Stomach smooth muscle (tissue), 2 donors: ENCODE measurements at regions not wholly inside any gene's neighbourhood (a gene's known extent, or its start where the extent isn't known, plus 50 kb on each side); places are given as distances from the start of the nearest gene placed in this dataset.

Experiments
- H3K27ac ChIP-seq: one replicate; pipeline ENCODE4 v1.7.0; 2013; ENCODE audit warnings: mild to moderate bottlenecking, low read length, inconsistent platforms
- H3K27me3 ChIP-seq, 2 donors: one replicate each; pipeline ENCODE4 v1.7.0; 2013; ENCODE audit warnings: low read length in 2 of 2; ENCODE audit not compliant: insufficient read depth in 2 of 2, control insufficient read depth in 1 of 2
- H3K36me3 ChIP-seq, 2 donors: one replicate each; pipeline ENCODE4 v1.7.0; 2013; ENCODE audit warnings: low read length in 2 of 2; ENCODE audit not compliant: control insufficient read depth in 2 of 2, insufficient read depth in 2 of 2
- H3K4me1 ChIP-seq: one replicate; pipeline ENCODE4 v1.7.0; 2013; ENCODE audit warnings: low read length; ENCODE audit not compliant: control insufficient read depth, insufficient read depth
- H3K4me3 ChIP-seq, 2 donors: one replicate each; pipeline ENCODE4 v1.7.0; 2013; ENCODE audit warnings: low read length in 2 of 2
- H3K9ac ChIP-seq, 2 donors: one replicate each; pipeline ENCODE4 v1.7.0; 2013; ENCODE audit warnings: low read length in 2 of 2, mild to moderate bottlenecking in 1 of 2
- H3K9me3 ChIP-seq, 2 donors: one replicate each; pipeline ENCODE4 v1.7.0; 2013; ENCODE audit warnings: low read length in 2 of 2; ENCODE audit not compliant: control insufficient read depth in 2 of 2
- donor health status: healthy.
- donor health status: Pancreatic carcinoma.

- Histone ChIP-seq H3K9me3 (no peaks in the 10 kb centered on the region), H3K36me3 (no peaks in the 10 kb centered on the region), H3K4me1 (peaks cover 15% of the 10 kb centered on the region), H3K9ac (no peak overlapping the region), H3K27me3 (no peaks in the 10 kb centered on the region), H3K4me3 (no peak overlapping the region), H3K27ac (no peak overlapping the region)
These were observed 103.8 kb upstream of the ARMC2 start for GRCh38 chr6:108744244-108744972.

- H3K27ac ChIP-seq: no peak overlapping the region
These were observed 103.2 kb upstream of the ARMC2 start for GRCh38 chr6:108744996-108745395.

GRCh38 chr6:108745664-108746336 lies 102.4 kb upstream of the ARMC2 start:
- no peak overlapping the region for H3K9ac ChIP-seq

More at GRCh38 chr6:108744996-108745395, 103.2 kb upstream of the ARMC2 start:
- H3K36me3 ChIP-seq: no peaks in the 10 kb centered on the region
- H3K27me3 ChIP-seq: no peaks in the 10 kb centered on the region
- no peak overlapping the region for H3K4me3 ChIP-seq
- no peak overlapping the region for H3K9ac ChIP-seq
- no peaks in the 10 kb centered on the region for H3K9me3 ChIP-seq
- H3K4me1 ChIP-seq: peaks cover 15% of the 10 kb centered on the region

GRCh38 chr6:108746366-108746765 lies 101.9 kb upstream of the ARMC2 start:
- no peaks in the 10 kb centered on the region for H3K36me3 ChIP-seq
- H3K4me3 ChIP-seq: no peak overlapping the region
- H3K9ac ChIP-seq: no peak overlapping the region
- no peaks in the 10 kb centered on the region for H3K27me3 ChIP-seq
- H3K9me3 ChIP-seq: no peaks in the 10 kb centered on the region
- peaks cover 9% of the 10 kb centered on the region for H3K4me1 ChIP-seq
- no peak overlapping the region for H3K27ac ChIP-seq

More at GRCh38 chr6:108745664-108746336, 102.4 kb upstream of the ARMC2 start:
- Histone ChIP-seq H3K9me3 (no peaks in the 10 kb centered on the region), H3K27me3 (no peaks in the 10 kb centered on the region), H3K4me3 (no peak overlapping the region), H3K27ac (no peak overlapping the region), H3K36me3 (no peaks in the 10 kb centered on the region), H3K4me1 (peaks cover 14% of the 10 kb centered on the region)

- Histone ChIP-seq H3K36me3 (no peaks in the 10 kb centered on the region), H3K27me3 (no peaks in the 10 kb centered on the region), H3K9me3 (no peaks in the 10 kb centered on the region), H3K4me3 (no peak overlapping the region), H3K9ac (no peak overlapping the region), H3K4me1 (peaks cover 10% of the 10 kb centered on the region), H3K27ac (no peak overlapping the region)
These were observed 101.2 kb upstream of the ARMC2 start for GRCh38 chr6:108746836-108747575.

- H3K27ac ChIP-seq: no peak overlapping the region
- H3K4me3 ChIP-seq: no peak overlapping the region
- no peaks in the 10 kb centered on the region for H3K36me3 ChIP-seq
- H3K9ac ChIP-seq: no peak overlapping the region
- no peaks in the 10 kb centered on the region for H3K9me3 ChIP-seq
- no peaks in the 10 kb centered on the region for H3K27me3 ChIP-seq
- peaks cover 9% of the 10 kb centered on the region for H3K4me1 ChIP-seq
These were observed 100.2 kb upstream of the ARMC2 start for GRCh38 chr6:108748055-108748454.

GRCh38 chr6:108748959-108749358 lies 99.3 kb upstream of the ARMC2 start:
- no peaks in the 10 kb centered on the region for H3K36me3 ChIP-seq
- no peaks in the 10 kb centered on the region for H3K27me3 ChIP-seq
- H3K27ac ChIP-seq: no peak overlapping the region
- H3K9me3 ChIP-seq: no peaks in the 10 kb centered on the region
- no peak overlapping the region for H3K4me3 ChIP-seq
- no peak overlapping the region for H3K9ac ChIP-seq
- H3K4me1 ChIP-seq: peaks cover 5% of the 10 kb centered on the region

GRCh38 chr6:108750801-108751200 lies 97.4 kb upstream of the ARMC2 start:
- Histone ChIP-seq H3K27me3 (no peaks in the 10 kb centered on the region), H3K4me1 (peaks cover 9% of the 10 kb centered on the region), H3K9me3 (no peaks in the 10 kb centered on the region), H3K9ac (no peak overlapping the region), H3K27ac (no peak overlapping the region), H3K4me3 (no peak overlapping the region), H3K36me3 (no peaks in the 10 kb centered on the region)

GRCh38 chr6:108751282-108751681 lies 96.9 kb upstream of the ARMC2 start:
- no peak overlapping the region for H3K4me3 ChIP-seq
- H3K9ac ChIP-seq: no peak overlapping the region
- H3K27ac ChIP-seq: no peak overlapping the region
- no peaks in the 10 kb centered on the region for H3K9me3 ChIP-seq
- H3K27me3 ChIP-seq: no peaks in the 10 kb centered on the region
- H3K4me1 ChIP-seq: peaks cover 11% of the 10 kb centered on the region
- H3K36me3 ChIP-seq: no peaks in the 10 kb centered on the region

- Histone ChIP-seq H3K27me3 (no peaks in the 10 kb centered on the region), H3K4me1 (peaks cover 11% of the 10 kb centered on the region), H3K9me3 (no peaks in the 10 kb centered on the region), H3K27ac (no peak overlapping the region), H3K36me3 (no peaks in the 10 kb centered on the region), H3K9ac (no peak overlapping the region), H3K4me3 (no peak overlapping the region)
These were observed 96.1 kb upstream of the ARMC2 start for GRCh38 chr6:108751851-108752732.
